GM18873 (cell line): ENCODE measurements at regions not wholly inside any gene's neighbourhood (a gene's known extent, or its start where the extent isn't known, plus 50 kb on each side); places are given as distances from the start of the nearest gene placed in this dataset.
"Not testable (repeated sequence)": the region's sequence is repeated elsewhere in the genome, so short reads cannot be mapped to it uniquely, and the experiment has no call there.

Source experiments
- ATAC-seq: cut with Tn5 transposase; IDR thresholded peaks from one replicate; pipeline ENCODE4 v1.9.1; 2021; ENCODE audit warnings: mild to moderate bottlenecking, moderate library complexity, moderate number of reproducible peaks; ENCODE audit not compliant: unreplicated experiment, low FRiP score

- no peak for ATAC-seq
These were observed 478.3 kb upstream of the ERCC4 start for GRCh38 chr16:13441675-13442074.

- no peak for ATAC-seq
These were observed 471.6 kb upstream of the ERCC4 start for GRCh38 chr16:13448346-13448745.

- no peak for ATAC-seq
These were observed 466.6 kb upstream of the ERCC4 start for GRCh38 chr16:13453325-13453724.

GRCh38 chr16:13453938-13454553 lies 465.9 kb upstream of the ERCC4 start:
- no peak for ATAC-seq

- no peak for ATAC-seq
These were observed 456.3 kb upstream of the ERCC4 start for GRCh38 chr16:13463619-13464018.

- no peak for ATAC-seq
These were observed 448.9 kb upstream of the ERCC4 start for GRCh38 chr16:13471036-13471435.

- ATAC-seq, result no peak
These were observed 441.0 kb upstream of the ERCC4 start for GRCh38 chr16:13478991-13479390.

GRCh38 chr16:13479549-13479948 lies 440.4 kb upstream of the ERCC4 start:
- ATAC-seq, result no peak

- ATAC-seq, result no peak
These were observed 439.2 kb upstream of the ERCC4 start for GRCh38 chr16:13480801-13481200.

GRCh38 chr16:13483121-13483520 lies 436.8 kb upstream of the ERCC4 start:
- no peak for ATAC-seq

GRCh38 chr16:13489416-13489815 lies 430.5 kb upstream of the ERCC4 start:
- ATAC-seq, result not testable (repeated sequence)

GRCh38 chr16:13492046-13492445 lies 427.9 kb upstream of the ERCC4 start:
- ATAC-seq, result no peak

- ATAC-seq, result no peak
These were observed 415.9 kb upstream of the ERCC4 start for GRCh38 chr16:13503960-13504635.

- ATAC-seq, result no peak
These were observed 412.4 kb upstream of the ERCC4 start for GRCh38 chr16:13507530-13507929.

- ATAC-seq, result no peak
These were observed 409.4 kb upstream of the ERCC4 start for GRCh38 chr16:13510425-13511151.

GRCh38 chr16:13517841-13518240 lies 402.1 kb upstream of the ERCC4 start:
- ATAC-seq, result no peak

- no peak for ATAC-seq
These were observed 400.1 kb upstream of the ERCC4 start for GRCh38 chr16:13519871-13520270.

- no peak for ATAC-seq
These were observed 398.6 kb upstream of the ERCC4 start for GRCh38 chr16:13521356-13521755.

- no peak for ATAC-seq
These were observed 392.6 kb upstream of the ERCC4 start for GRCh38 chr16:13527332-13527731.

- ATAC-seq, result no peak
These were observed 391.3 kb upstream of the ERCC4 start for GRCh38 chr16:13528691-13529090.

GRCh38 chr16:13529193-13529982 lies 390.6 kb upstream of the ERCC4 start:
- ATAC-seq, result no peak
